ENCODE measurements at regions not wholly inside any gene's neighbourhood (a gene's known extent, or its start where the extent isn't known, plus 50 kb on each side); places are given as distances from the start of the nearest gene placed in this dataset.

DNA sequence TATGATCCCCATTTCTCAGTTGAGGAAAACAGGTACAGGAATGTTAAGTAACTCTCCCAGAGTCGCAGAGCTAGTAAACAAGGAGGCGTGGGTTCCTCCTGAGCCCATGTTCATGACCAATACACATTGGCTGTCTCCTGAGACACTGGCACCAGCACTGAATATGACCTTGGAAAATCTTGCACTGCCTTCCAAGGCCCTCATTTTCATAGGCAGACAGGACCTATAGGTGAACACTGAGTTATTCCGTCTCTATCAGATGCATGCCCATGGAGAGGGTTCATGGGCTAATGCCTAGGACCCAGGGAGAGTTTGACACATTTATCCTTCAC lies 504.8 kb downstream of the RFC3 start:
- 79 to 88% methylated on average over 3 of the region's 3 CpGs for WGBS, 2 donors
- H3K9me3 ChIP-seq = no peaks in the 10 kb centered on the region
- H3K36me3 ChIP-seq = no peaks in the 10 kb centered on the region
- no peak overlapping the region for H3K4me3 ChIP-seq (replicated peaks in 1 of 3)
- intact Hi-C loops (cut with DNase I) = no loop called here
- DNase-seq = no peak
- no peaks in the 10 kb centered on the region for H3K27me3 ChIP-seq
- H3K27ac ChIP-seq = no peak overlapping the region
- peaks cover 3 to 10% of the 10 kb centered on the region in 2 donors for H3K4me1 ChIP-seq
- no peak for TF ChIP-seq POLR2A (IDR thresholded peaks at IDR 0.05)
- TF ChIP-seq, protein P1, sequence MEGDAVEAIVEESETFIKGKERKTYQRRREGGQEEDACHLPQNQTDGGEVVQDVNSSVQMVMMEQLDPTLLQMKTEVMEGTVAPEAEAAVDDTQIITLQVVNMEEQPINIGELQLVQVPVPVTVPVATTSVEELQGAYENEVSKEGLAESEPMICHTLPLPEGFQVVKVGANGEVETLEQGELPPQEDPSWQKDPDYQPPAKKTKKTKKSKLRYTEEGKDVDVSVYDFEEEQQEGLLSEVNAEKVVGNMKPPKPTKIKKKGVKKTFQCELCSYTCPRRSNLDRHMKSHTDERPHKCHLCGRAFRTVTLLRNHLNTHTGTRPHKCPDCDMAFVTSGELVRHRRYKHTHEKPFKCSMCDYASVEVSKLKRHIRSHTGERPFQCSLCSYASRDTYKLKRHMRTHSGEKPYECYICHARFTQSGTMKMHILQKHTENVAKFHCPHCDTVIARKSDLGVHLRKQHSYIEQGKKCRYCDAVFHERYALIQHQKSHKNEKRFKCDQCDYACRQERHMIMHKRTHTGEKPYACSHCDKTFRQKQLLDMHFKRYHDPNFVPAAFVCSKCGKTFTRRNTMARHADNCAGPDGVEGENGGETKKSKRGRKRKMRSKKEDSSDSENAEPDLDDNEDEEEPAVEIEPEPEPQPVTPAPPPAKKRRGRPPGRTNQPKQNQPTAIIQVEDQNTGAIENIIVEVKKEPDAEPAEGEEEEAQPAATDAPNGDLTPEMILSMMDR (IDR thresholded peaks at IDR 0.05) = no peak

DNA sequence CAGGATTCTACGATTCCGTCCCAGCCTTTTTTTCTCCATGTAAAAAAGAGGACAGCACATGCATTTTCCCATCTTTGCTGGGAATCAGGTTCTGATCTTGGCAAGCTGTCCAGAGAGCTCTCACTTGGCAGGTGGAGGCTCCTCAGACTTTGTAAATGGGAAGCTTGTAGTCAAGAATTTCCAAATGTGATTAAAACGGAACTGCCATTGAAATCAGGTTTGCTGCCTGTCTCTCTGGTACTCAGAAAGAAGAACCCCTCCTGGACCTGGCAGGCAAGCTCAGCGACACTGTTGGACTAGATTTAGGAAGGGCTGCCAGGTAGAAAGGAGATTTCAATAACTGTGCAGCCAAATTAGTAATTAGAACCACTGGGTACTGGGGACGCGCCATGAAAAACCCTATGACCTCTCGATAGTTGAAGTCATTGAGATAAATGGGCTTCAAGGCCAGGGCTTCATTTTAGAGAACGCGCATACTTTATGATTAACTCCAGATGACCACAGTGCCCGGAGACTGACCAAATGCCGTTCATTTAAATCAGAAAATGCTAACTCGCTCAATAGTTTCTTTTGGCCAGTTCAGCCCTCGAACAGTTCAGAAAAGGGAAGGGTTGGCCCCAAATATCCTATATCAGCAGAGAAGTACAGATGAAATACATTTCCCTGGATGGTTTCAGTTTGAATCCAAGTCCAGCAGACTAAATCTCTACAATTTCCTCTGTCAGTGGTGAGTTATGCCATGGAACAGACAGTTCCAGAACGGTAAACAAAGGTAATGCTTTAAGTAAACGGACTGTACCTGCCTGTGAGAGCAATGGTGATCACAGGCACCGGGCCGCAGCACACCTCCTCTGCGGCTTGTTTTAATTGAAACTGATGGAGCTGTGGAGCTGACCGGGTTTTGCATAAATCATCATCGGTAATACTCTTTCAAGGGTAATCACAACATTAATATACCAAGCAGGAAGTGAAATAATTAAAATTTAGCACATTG lies 517.4 kb downstream of the RFC3 start:
- H3K27ac ChIP-seq = no peak overlapping the region
- intact Hi-C loops (cut with DNase I) = no loop called here
- no peak for DNase-seq
- no peaks in the 10 kb centered on the region for H3K4me1 ChIP-seq
- 79 to 88% methylated on average over 20 of the region's 20 CpGs for whole genome bisulfite sequencing, 2 donors
- TF ChIP-seq, protein P1 (IDR thresholded peaks at IDR 0.05) = no peak
- TF ChIP-seq POLR2A (IDR thresholded peaks at IDR 0.05) = no peak
- no peaks in the 10 kb centered on the region for H3K36me3 ChIP-seq
- no peak overlapping the region for H3K4me3 ChIP-seq (replicated peaks in 1 of 3)
- no peaks in the 10 kb centered on the region for H3K9me3 ChIP-seq
- H3K27me3 ChIP-seq = no peaks in the 10 kb centered on the region

DNA sequence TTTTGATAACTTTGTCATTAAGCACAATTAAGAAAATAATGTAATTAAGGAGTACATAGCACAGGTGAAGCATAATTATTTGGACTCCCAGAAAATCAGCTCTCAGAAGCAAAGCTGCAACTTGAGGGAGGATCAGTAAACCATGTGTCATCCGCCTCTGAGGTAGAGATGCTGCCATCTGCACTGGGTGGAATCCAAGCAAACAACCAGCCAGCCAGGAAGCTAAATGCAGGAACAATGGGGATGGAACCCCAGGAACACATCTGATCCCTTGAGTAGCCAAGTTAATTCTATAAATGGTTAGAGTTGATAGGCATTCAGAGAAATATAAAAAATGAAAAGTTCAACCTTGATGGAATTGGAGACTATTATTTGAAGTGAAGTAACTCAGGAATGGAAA lies 520.2 kb downstream of the RFC3 start:
- Histone ChIP-seq H3K27me3 (no peaks in the 10 kb centered on the region), H3K27ac (no peak overlapping the region), H3K4me3 (replicated peaks in 1 of 3) (no peak overlapping the region), H3K9me3 (no peaks in the 10 kb centered on the region), H3K4me1 (no peaks in the 10 kb centered on the region), H3K36me3 (no peaks in the 10 kb centered on the region)
- DNase-seq = no peak
- intact Hi-C loops (cut with DNase I) = no loop called here
- 87 to 96% methylated on average over 1 of the region's 1 CpG for WGBS, 2 donors
- TF ChIP-seq, protein P1 (IDR thresholded peaks at IDR 0.05) = no peak
- TF ChIP-seq POLR2A (IDR thresholded peaks at IDR 0.05) = no peak

DNA sequence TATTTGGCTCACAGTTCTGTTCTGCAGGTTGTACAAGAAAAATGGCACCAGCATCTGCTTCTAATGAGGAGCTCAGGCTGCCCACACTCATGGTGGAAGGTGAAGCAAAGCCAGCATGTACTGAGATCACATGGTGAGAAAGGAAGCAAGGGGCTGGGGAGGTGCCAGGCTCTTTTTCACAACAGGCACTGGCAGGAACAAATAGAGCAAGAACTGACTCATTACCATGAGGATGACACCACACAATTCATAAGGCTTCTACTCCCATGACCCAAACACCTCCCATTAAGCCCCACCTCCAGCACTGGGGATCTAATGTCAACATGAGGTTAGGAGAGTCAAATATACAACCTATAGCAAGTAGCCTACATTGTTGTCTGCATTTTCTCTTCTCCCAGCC lies 522.6 kb downstream of the RFC3 start:
- no peaks in the 10 kb centered on the region for H3K9me3 ChIP-seq
- no peak overlapping the region for H3K27ac ChIP-seq
- intact Hi-C loops (cut with DNase I) = no loop called here
- H3K36me3 ChIP-seq = no peaks in the 10 kb centered on the region
- no peaks in the 10 kb centered on the region for H3K27me3 ChIP-seq
- no peak overlapping the region for H3K4me3 ChIP-seq (replicated peaks in 1 of 3)
- H3K4me1 ChIP-seq = no peaks in the 10 kb centered on the region
- DNase-seq = no peak
- TF ChIP-seq, protein P1 (IDR thresholded peaks at IDR 0.05) = no peak
- TF ChIP-seq POLR2A (IDR thresholded peaks at IDR 0.05) = no peak

DNA sequence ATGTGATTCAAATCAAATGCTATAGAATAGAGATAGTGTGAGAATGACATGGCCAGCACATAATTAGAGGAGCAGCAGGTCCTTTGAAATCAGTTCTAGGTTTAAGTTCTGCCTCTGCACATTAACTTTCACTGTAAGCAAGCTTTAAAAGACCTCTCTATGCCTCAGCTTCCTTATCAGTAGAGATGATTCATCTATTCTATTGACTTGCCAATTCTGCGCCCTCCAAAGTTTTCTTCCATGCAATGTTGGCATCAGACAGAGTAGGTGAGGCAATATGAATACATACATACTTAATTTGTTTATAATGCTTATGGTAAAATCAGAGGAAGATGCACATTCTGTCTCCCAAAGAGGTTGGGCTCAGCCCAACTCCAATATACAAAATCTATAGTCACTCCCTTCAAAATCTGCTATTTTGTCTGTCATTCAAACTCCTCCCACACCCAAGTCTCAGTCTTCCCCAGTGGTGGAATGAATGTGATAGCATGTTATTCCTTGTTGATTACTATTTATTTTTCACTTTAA lies 525.5 kb downstream of the RFC3 start:
- no peaks in the 10 kb centered on the region for H3K36me3 ChIP-seq
- TF ChIP-seq, protein P1 (IDR thresholded peaks at IDR 0.05) = no peak
- no peak for TF ChIP-seq POLR2A (IDR thresholded peaks at IDR 0.05)
- 96 to 98% methylated on average over 1 of the region's 1 CpG for WGBS, 2 donors
- no peak for DNase-seq
- H3K4me3 ChIP-seq (replicated peaks in 1 of 3) = no peak overlapping the region
- H3K27me3 ChIP-seq = no peaks in the 10 kb centered on the region
- H3K27ac ChIP-seq = no peak overlapping the region
- H3K9me3 ChIP-seq = no peaks in the 10 kb centered on the region
- intact Hi-C loops (cut with DNase I) = no loop called here
- peaks cover 0 to 16% of the 10 kb centered on the region in 2 donors for H3K4me1 ChIP-seq

All from thyroid gland (tissue), 4 donors.